Neural cell (in vitro differentiated cells): ENCODE measurements at regions not wholly inside any gene's neighbourhood (a gene's known extent, or its start where the extent isn't known, plus 50 kb on each side); places are given as distances from the start of the nearest gene placed in this dataset.

Experiments used
- H2AFZ ChIP-seq: fragments of 200-600, 300-800 bp; sonication (generic), shearing (Covaris generic); 2 replicates; pipeline ENCODE4 v1.6.0; 2014; ENCODE audit warnings: low read depth, mild to moderate bottlenecking, antibody characterized with exemption, low read length, moderate library complexity
- H3F3A ChIP-seq: fragments of 200-600 bp; shearing (Covaris generic); 2 replicates; pipeline ENCODE4 v1.6.1; 2016; ENCODE audit warnings: mild to moderate bottlenecking, moderate library complexity, mixed read lengths, antibody characterized with exemption, low read length; ENCODE audit not compliant: insufficient read depth, poor library complexity, severe bottlenecking
- H3K27ac ChIP-seq: fragments of 200-600, 300-800 bp; sonication (generic), shearing (Covaris generic); 2 replicates; pipeline ENCODE4 v1.5.1; 2014; ENCODE audit warnings: mild to moderate bottlenecking, low read length, moderate library complexity
- H3K27me3 ChIP-seq: fragments of 300-800, 200-600 bp; sonication (generic), shearing (Covaris generic); 2 replicates; pipeline ENCODE4 v1.6.0; 2014; ENCODE audit warnings: mild to moderate bottlenecking, low read depth, low read length, moderate library complexity; ENCODE audit not compliant: insufficient read depth
- H3K36me3 ChIP-seq: fragments of 300-800, 200-600 bp; sonication (generic), shearing (Covaris generic); 2 replicates; pipeline ENCODE4 v1.5.1; 2014; ENCODE audit warnings: mild to moderate bottlenecking, antibody characterized with exemption, low read length, moderate library complexity; ENCODE audit not compliant: insufficient read depth
- H3K4me2 ChIP-seq: fragments of 300-800, 200-600 bp; sonication (generic), shearing (Covaris generic); 2 replicates; pipeline ENCODE4 v1.6.0; 2014; ENCODE audit warnings: mild to moderate bottlenecking, low read length
- H3K4me3 ChIP-seq: fragments of 300-800, 200-600 bp; sonication (generic), shearing (Covaris generic); 2 replicates; pipeline ENCODE4 v1.5.1; 2014; ENCODE audit warnings: mild to moderate bottlenecking, low read length, moderate library complexity
- H3K79me2 ChIP-seq: fragments of 200-600 bp; shearing (Covaris generic); replicated peaks from 2 replicates; pipeline ENCODE4 v1.6.0; 2014; ENCODE audit warnings: mild to moderate bottlenecking, low read length, moderate library complexity; ENCODE audit not compliant: insufficient read depth
- H3K9ac ChIP-seq: fragments of 300-800, 200-600 bp; sonication (generic), shearing (Covaris generic); 2 replicates; pipeline ENCODE4 v1.6.1; 2016; ENCODE audit warnings: mild to moderate bottlenecking, low read length, mixed read lengths
- H3K9me2 ChIP-seq: fragments of 200-600 bp; shearing (Covaris generic); 2 replicates; pipeline ENCODE4 v1.6.1; 2016; ENCODE audit warnings: mild to moderate bottlenecking, low read length, mixed read lengths; ENCODE audit not compliant: insufficient read depth
- H3K9me3 ChIP-seq: fragments of 200-600, 300-800 bp; sonication (generic), shearing (Covaris generic); 2 replicates; pipeline ENCODE4 v1.6.1; 2016; ENCODE audit warnings: mild to moderate bottlenecking, mixed run types, low read length, moderate library complexity, mixed read lengths
- H4K20me1 ChIP-seq: fragments of 200-600 bp; shearing (Covaris generic); 2 replicates; pipeline ENCODE4 v1.6.1; 2016; ENCODE audit warnings: mild to moderate bottlenecking, mixed run types; ENCODE audit not compliant: insufficient read depth
- CTCF ChIP-seq: fragments of 450-650 bp; IDR thresholded peaks from 2 replicates; pipeline ENCODE4 v1.5.1; 2014; ENCODE audit warnings: antibody characterized with exemption, mild to moderate bottlenecking, moderate library complexity; ENCODE audit not compliant: poor library complexity, severe bottlenecking
- EP300 ChIP-seq: fragments of 450-650 bp; conservative IDR thresholded peaks from 2 replicates; pipeline ENCODE4 v1.6.1; 2014; ENCODE audit warnings: antibody characterized with exemption, mild to moderate bottlenecking, moderate library complexity; ENCODE audit not compliant: poor library complexity, severe bottlenecking
- EZH2 ChIP-seq: fragments of 200-600, 300-800 bp; shearing (Covaris generic), sonication (generic); IDR thresholded peaks from 2 replicates; pipeline ENCODE4 v1.6.1; 2014; ENCODE audit warnings: antibody characterized with exemption, low read length, borderline replicate concordance, mild to moderate bottlenecking; ENCODE audit not compliant: insufficient read depth, poor library complexity, severe bottlenecking
- MXI1 ChIP-seq: fragments of 450-650 bp; conservative IDR thresholded peaks from 2 replicates; pipeline ENCODE4 v1.6.1; 2014; ENCODE audit warnings: antibody characterized with exemption, mild to moderate bottlenecking; ENCODE audit not compliant: poor library complexity, severe bottlenecking
- POLR2AphosphoS5 ChIP-seq: IDR thresholded peaks from 2 replicates; pipeline ENCODE4 v1.6.1; 2012
- RAD21 ChIP-seq: fragments of 450-650 bp; conservative IDR thresholded peaks from 2 replicates; pipeline ENCODE4 v1.6.1; 2014; ENCODE audit warnings: antibody characterized with exemption, mild to moderate bottlenecking, moderate library complexity
- REST ChIP-seq: IDR thresholded peaks from 2 replicates; pipeline ENCODE4 v1.6.1; 2012; ENCODE audit warnings: borderline replicate concordance
- SMC3 ChIP-seq: fragments of 450-650 bp; conservative IDR thresholded peaks from 2 replicates; pipeline ENCODE4 v1.6.1; 2014; ENCODE audit warnings: antibody characterized with exemption, mild to moderate bottlenecking, moderate library complexity; ENCODE audit not compliant: poor library complexity
- TAF1 ChIP-seq: IDR thresholded peaks from 2 replicates; pipeline ENCODE4 v1.6.1; 2012; ENCODE audit warnings: low read depth

GRCh38 chr2:105150231-105150630 lies 91.3 kb upstream of the GPR45 start:
- Histone ChIP-seq H3K9me2 (no peaks in the 10 kb centered on the region), H3K27me3 (no peaks in the 10 kb centered on the region), H3F3A (peaks cover 1% of the 10 kb centered on the region), H3K4me2 (no peak overlapping the region), H3K36me3 (peaks cover 9% of the 10 kb centered on the region), H4K20me1 (no peaks in the 10 kb centered on the region), H3K4me3 (no peak overlapping the region), H2AFZ (no peak overlapping the region), H3K27ac (no peak overlapping the region), H3K79me2 (peaks cover 16% of the 10 kb centered on the region), H3K9me3 (peaks cover 6% of the 10 kb centered on the region), H3K9ac (no peak overlapping the region)
- TF ChIP-seq EZH2 (no peak), RAD21 (no peak), EP300 (no peak), TAF1 (no peak), REST (no peak), SMC3 (no peak), MXI1 (no peak), CTCF (no peak), POLR2AphosphoS5 (no peak)

- no peaks in the 10 kb centered on the region for H3K9me2 ChIP-seq
- no peaks in the 10 kb centered on the region for H3F3A ChIP-seq
- no peak overlapping the region for H3K9ac ChIP-seq
- H3K4me2 ChIP-seq: no peak overlapping the region
- H3K36me3 ChIP-seq: peaks cover 12% of the 10 kb centered on the region
- no peaks in the 10 kb centered on the region for H3K79me2 ChIP-seq
- no peaks in the 10 kb centered on the region for H3K27me3 ChIP-seq
- no peak for TF ChIP-seq POLR2AphosphoS5
- no peak for TF ChIP-seq MXI1
- TF ChIP-seq CTCF: no peak
- TF ChIP-seq EP300: no peak
- TF ChIP-seq SMC3: no peak
- no peak for TF ChIP-seq REST
- no peak for TF ChIP-seq RAD21
- no peak for TF ChIP-seq TAF1
- no peaks in the 10 kb centered on the region for H4K20me1 ChIP-seq
- H3K4me3 ChIP-seq: no peak overlapping the region
- no peak overlapping the region for H2AFZ ChIP-seq
- no peak overlapping the region for H3K27ac ChIP-seq
- H3K9me3 ChIP-seq: peaks cover 21% of the 10 kb centered on the region
Observed at GRCh38 chr2:105154119-105154818, 87.3 kb upstream of the GPR45 start.
